GM21723 (cell line): ENCODE measurements at regions not wholly inside any gene's neighbourhood (a gene's known extent, or its start where the extent isn't known, plus 50 kb on each side); places are given as distances from the start of the nearest gene placed in this dataset.
"Not testable (repeated sequence)": the region's sequence is repeated elsewhere in the genome, so short reads cannot be mapped to it uniquely, and the experiment has no call there.

Experiments
- ATAC-seq: cut with Tn5 transposase; IDR thresholded peaks from one replicate; pipeline ENCODE4 v1.9.1; 2021; ENCODE audit warnings: mild to moderate bottlenecking, moderate library complexity; ENCODE audit not compliant: unreplicated experiment

- ATAC-seq = no peak
Observed at GRCh38 chrX:38937926-38938325, 136.7 kb downstream of the MID1IP1 start.

GRCh38 chrX:38939067-38939466 is 137.8 kb downstream of the MID1IP1 start:
- ATAC-seq = no peak

GRCh38 chrX:38940547-38940946 is 139.3 kb downstream of the MID1IP1 start:
- ATAC-seq = no peak

- no peak for ATAC-seq
Observed at GRCh38 chrX:38941675-38942074, 140.4 kb downstream of the MID1IP1 start.

- ATAC-seq = no peak
Observed at GRCh38 chrX:38943120-38943519, 141.9 kb downstream of the MID1IP1 start.

GRCh38 chrX:38948046-38948445 is 146.8 kb downstream of the MID1IP1 start:
- ATAC-seq = no peak

- ATAC-seq = no peak
Observed at GRCh38 chrX:38954520-38954919, 153.3 kb downstream of the MID1IP1 start.

- no peak for ATAC-seq
Observed at GRCh38 chrX:38959736-38960135, 158.5 kb downstream of the MID1IP1 start.

GRCh38 chrX:38960137-38960536 is 158.9 kb downstream of the MID1IP1 start:
- no peak for ATAC-seq

GRCh38 chrX:38961936-38962335 is 160.7 kb downstream of the MID1IP1 start:
- no peak for ATAC-seq

GRCh38 chrX:38963244-38963643 is 162.0 kb downstream of the MID1IP1 start:
- not testable (repeated sequence) for ATAC-seq

GRCh38 chrX:38965888-38966287 is 164.6 kb downstream of the MID1IP1 start:
- ATAC-seq = no peak

- ATAC-seq = no peak
Observed at GRCh38 chrX:38968344-38969216, 167.3 kb downstream of the MID1IP1 start.

- no peak for ATAC-seq
Observed at GRCh38 chrX:38970074-38970473, 168.8 kb downstream of the MID1IP1 start.

- no peak for ATAC-seq
Observed at GRCh38 chrX:38970845-38971244, 169.6 kb downstream of the MID1IP1 start.

- no peak for ATAC-seq
Observed at GRCh38 chrX:38973322-38973721, 172.1 kb downstream of the MID1IP1 start.

GRCh38 chrX:38974542-38974941 is 173.3 kb downstream of the MID1IP1 start:
- ATAC-seq = no peak

- ATAC-seq = no peak
Observed at GRCh38 chrX:38975368-38975942, 174.2 kb downstream of the MID1IP1 start.

- no peak for ATAC-seq
Observed at GRCh38 chrX:38982370-38982769, 181.1 kb downstream of the MID1IP1 start.

GRCh38 chrX:38982843-38983242 is 181.6 kb downstream of the MID1IP1 start:
- no peak for ATAC-seq

GRCh38 chrX:38985375-38985774 is 184.1 kb downstream of the MID1IP1 start:
- ATAC-seq = no peak

GRCh38 chrX:38985945-38986344 is 184.7 kb downstream of the MID1IP1 start:
- ATAC-seq = no peak
